HCEC 1CT (cell line): ENCODE measurements at regions not wholly inside any gene's neighbourhood (a gene's known extent, or its start where the extent isn't known, plus 50 kb on each side); places are given as distances from the start of the nearest gene placed in this dataset.
"Not testable (repeated sequence)": the region's sequence is repeated elsewhere in the genome, so short reads cannot be mapped to it uniquely, and the experiment has no call there.

Source experiments
- DNase-seq: peaks from one replicate; pipeline ENCODE4 v3.0.0-alpha.2; 2017

GRCh38 chr3:164365242-164365641 lies 713.1 kb downstream of the SI start:
- DNase-seq, result no peak

- no peak for DNase-seq
Measured at GRCh38 chr3:164364111-164364510, 714.2 kb downstream of the SI start.

GRCh38 chr3:164360738-164361406 lies 717.4 kb downstream of the SI start:
- no peak for DNase-seq

- no peak for DNase-seq
Measured at GRCh38 chr3:164360078-164360578, 718.2 kb downstream of the SI start.

GRCh38 chr3:164352991-164353390 lies 725.3 kb downstream of the SI start:
- DNase-seq, result no peak

- peak; percentile 9 for DNase-seq
Measured at GRCh38 chr3:164351131-164351530, 727.2 kb downstream of the SI start.

GRCh38 chr3:164342206-164342605 lies 736.1 kb downstream of the SI start:
- not testable (repeated sequence) for DNase-seq

GRCh38 chr3:164341086-164341485 lies 737.2 kb downstream of the SI start:
- DNase-seq, result no peak

- no peak for DNase-seq
Measured at GRCh38 chr3:164340273-164340672, 738.0 kb downstream of the SI start.

GRCh38 chr3:164332831-164333802 lies 745.2 kb downstream of the SI start:
- DNase-seq, result no peak

GRCh38 chr3:164326714-164327113 lies 751.6 kb downstream of the SI start:
- DNase-seq, result no peak

GRCh38 chr3:164320962-164321361 lies 757.3 kb downstream of the SI start:
- DNase-seq, result no peak

GRCh38 chr3:164306042-164306441 lies 772.3 kb downstream of the SI start:
- no peak for DNase-seq

- no peak for DNase-seq
Measured at GRCh38 chr3:164303894-164304293, 774.4 kb downstream of the SI start.

- DNase-seq, result no peak
Measured at GRCh38 chr3:164302622-164303021, 775.7 kb downstream of the SI start.

GRCh38 chr3:164291486-164291885 lies 786.8 kb downstream of the SI start:
- DNase-seq, result not testable (repeated sequence)

- no peak for DNase-seq
Measured at GRCh38 chr3:164278550-164278949, 799.7 kb downstream of the SI start.

- no peak for DNase-seq
Measured at GRCh38 chr3:164267053-164267452, 811.2 kb downstream of the SI start.

GRCh38 chr3:164250923-164251322 lies 827.4 kb downstream of the SI start:
- DNase-seq, result no peak

GRCh38 chr3:164236851-164237250 lies 841.4 kb downstream of the SI start:
- DNase-seq, result no peak

- no peak for DNase-seq
Measured at GRCh38 chr3:164235289-164236028, 842.8 kb downstream of the SI start.

GRCh38 chr3:164233951-164234350 lies 844.3 kb downstream of the SI start:
- no peak for DNase-seq

GRCh38 chr3:164231718-164232117 lies 846.6 kb downstream of the SI start:
- DNase-seq, result no peak
